ENCODE measurements at regions not wholly inside any gene's neighbourhood (a gene's known extent, or its start where the extent isn't known, plus 50 kb on each side); places are given as distances from the start of the nearest gene placed in this dataset.

GRCh38 chr14:66043921-66044320 lies 442.2 kb upstream of the CCDC196 start:
- Histone ChIP-seq H3K27ac (no peak overlapping the region), H3K36me3 (replicated peaks) (no peaks in the 10 kb centered on the region), H3K27me3 (replicated peaks) (no peaks in the 10 kb centered on the region), H3K4me3 (ENCODE audit: low read depth, low read length) (no peak overlapping the region)
- no peak for DNase-seq
- in situ Hi-C loops (cut with HindIII; ENCODE audit: low pct_ligation_motif_present, low sequenced_read_pairs): no loop called here
- TF ChIP-seq CTCF (IDR thresholded peaks at IDR 0.05; ENCODE audit: low read depth, low read length, missing control alignments): no peak

DNA sequence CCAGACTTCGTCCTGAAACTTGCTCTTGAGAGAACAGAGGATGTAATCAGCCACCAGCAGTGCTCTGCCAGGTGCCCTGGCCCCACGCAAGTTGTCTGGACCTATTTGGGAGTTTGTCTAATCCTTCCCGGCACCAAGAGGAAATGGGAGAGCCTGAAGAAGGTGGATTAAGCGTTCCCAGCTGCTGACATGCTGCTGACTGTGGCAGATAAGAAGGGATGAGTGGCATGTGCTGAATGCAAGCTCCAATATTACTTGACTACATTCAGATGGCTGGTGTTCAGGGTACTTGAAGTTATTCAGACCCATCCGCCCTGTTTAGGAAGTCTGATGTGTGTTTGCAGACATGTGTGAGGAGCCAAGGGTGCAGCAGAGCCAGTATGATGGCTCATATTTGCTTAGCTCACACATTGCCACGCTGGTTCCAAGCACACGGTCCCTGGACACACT lies 440.6 kb upstream of the CCDC196 start:
- H3K36me3 ChIP-seq (replicated peaks): no peaks in the 10 kb centered on the region
- peak; percentile 27 for DNase-seq
- TF ChIP-seq CTCF (IDR thresholded peaks at IDR 0.05; ENCODE audit: low read depth, low read length, missing control alignments): no peak
- no peaks in the 10 kb centered on the region for H3K27me3 ChIP-seq (replicated peaks)
- no peak overlapping the region for H3K4me3 ChIP-seq (ENCODE audit: low read depth, low read length)
- H3K27ac ChIP-seq: no peak overlapping the region
- in situ Hi-C loops (cut with HindIII; ENCODE audit: low pct_ligation_motif_present, low sequenced_read_pairs): no loop called here

DNA sequence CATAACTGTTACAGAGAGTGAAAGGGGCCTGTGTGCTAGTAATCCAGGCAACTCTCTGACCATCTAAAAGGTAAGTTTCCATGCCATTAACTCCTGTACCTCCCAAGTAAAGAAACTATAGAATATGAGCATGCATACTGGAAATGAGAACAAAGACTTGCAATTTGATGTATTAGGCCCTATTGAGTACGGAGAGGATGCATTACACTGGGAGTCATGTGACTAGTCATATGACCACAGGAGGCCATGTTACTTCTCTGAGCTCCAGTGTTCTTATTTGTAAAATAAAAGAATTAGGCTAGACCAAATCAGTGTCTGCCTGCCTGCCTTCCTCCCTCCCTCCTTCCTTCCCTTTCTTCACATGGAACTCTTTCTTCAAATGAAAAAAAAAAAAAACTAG lies 440.1 kb upstream of the CCDC196 start:
- no peaks in the 10 kb centered on the region for H3K36me3 ChIP-seq (replicated peaks)
- no peak for TF ChIP-seq CTCF (IDR thresholded peaks at IDR 0.05; ENCODE audit: low read depth, low read length, missing control alignments)
- H3K4me3 ChIP-seq (ENCODE audit: low read depth, low read length): no peak overlapping the region
- in situ Hi-C loops (cut with HindIII; ENCODE audit: low pct_ligation_motif_present, low sequenced_read_pairs): no loop called here
- H3K27ac ChIP-seq: no peak overlapping the region
- no peak for DNase-seq
- no peaks in the 10 kb centered on the region for H3K27me3 ChIP-seq (replicated peaks)

DNA sequence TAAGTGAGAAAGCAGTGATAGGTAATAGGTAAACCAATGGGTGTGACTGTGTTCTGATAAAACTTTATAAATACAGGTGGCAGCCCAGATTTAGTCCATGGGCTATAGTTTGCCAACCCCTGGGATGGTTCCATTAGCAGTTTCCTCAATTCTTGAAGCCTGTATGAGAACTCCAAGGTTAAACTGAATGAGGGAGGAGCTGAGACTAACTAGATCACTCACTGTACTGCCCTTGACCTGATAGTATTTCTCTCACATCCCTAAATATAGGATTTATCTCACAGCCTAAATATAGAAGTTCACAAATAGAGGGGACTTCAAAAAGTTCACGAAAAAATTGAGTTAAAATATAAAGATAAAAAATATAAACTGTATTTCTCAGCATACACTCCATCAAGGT lies 439.6 kb upstream of the CCDC196 start:
- DNase-seq: no peak
- in situ Hi-C loops (cut with HindIII; ENCODE audit: low pct_ligation_motif_present, low sequenced_read_pairs): no loop called here
- no peaks in the 10 kb centered on the region for H3K27me3 ChIP-seq (replicated peaks)
- TF ChIP-seq CTCF (IDR thresholded peaks at IDR 0.05; ENCODE audit: low read depth, low read length, missing control alignments): no peak
- H3K36me3 ChIP-seq (replicated peaks): no peaks in the 10 kb centered on the region
- H3K4me3 ChIP-seq (ENCODE audit: low read depth, low read length): no peak overlapping the region
- H3K27ac ChIP-seq: no peak overlapping the region

- no peak for TF ChIP-seq CTCF (IDR thresholded peaks at IDR 0.05; ENCODE audit: low read depth, low read length, missing control alignments)
- Histone ChIP-seq H3K27ac (no peak overlapping the region), H3K36me3 (replicated peaks) (no peaks in the 10 kb centered on the region), H3K27me3 (replicated peaks) (no peaks in the 10 kb centered on the region), H3K4me3 (ENCODE audit: low read depth, low read length) (no peak overlapping the region)
- in situ Hi-C loops (cut with HindIII; ENCODE audit: low pct_ligation_motif_present, low sequenced_read_pairs): no loop called here
- no peak for DNase-seq
Observed at GRCh38 chr14:66056268-66056907, 429.8 kb upstream of the CCDC196 start.

All from brain microvascular endothelial cell (primary cell).